Chondrocyte (in vitro differentiated cells): ENCODE measurements at regions not wholly inside any gene's neighbourhood (a gene's known extent, or its start where the extent isn't known, plus 50 kb on each side); places are given as distances from the start of the nearest gene placed in this dataset.

ENCODE experiments used
- DNase-seq: peaks from one replicate; pipeline ENCODE4 v3.0.0; 2021; ENCODE audit warnings: mixed read lengths, low spot score
- H3K27ac Mint-ChIP-seq: one replicate; pipeline ENCODE4 v1.8.0; 2021; ENCODE audit warnings: mild to moderate bottlenecking, moderate library complexity, mixed read lengths; ENCODE audit not compliant: unreplicated experiment
- H3K27me3 Mint-ChIP-seq: 2 replicates; pipeline ENCODE4 v1.8.0; 2021; ENCODE audit warnings: low read depth, mixed read lengths
- H3K36me3 Mint-ChIP-seq: 2 replicates; pipeline ENCODE4 v1.8.0; 2021; ENCODE audit warnings: low read depth, mixed read lengths
- H3K4me1 Mint-ChIP-seq: 2 replicates; pipeline ENCODE4 v1.8.0; 2021; ENCODE audit warnings: low read depth, mild to moderate bottlenecking, mixed read lengths
- H3K4me3 Mint-ChIP-seq: one replicate; pipeline ENCODE4 v1.8.0; 2021; ENCODE audit warnings: mild to moderate bottlenecking, moderate library complexity, mixed read lengths; ENCODE audit not compliant: unreplicated experiment
- H3K9me3 Mint-ChIP-seq: 2 replicates; pipeline ENCODE4 v1.8.0; 2021; ENCODE audit warnings: low read depth, mixed read lengths
- CTCF ChIP-seq: fragments of 200-600 bp; sonication (generic); IDR thresholded peaks from 2 replicates; pipeline ENCODE4 v1.5.0; 2021; ENCODE audit warnings: antibody characterized with exemption, mild to moderate bottlenecking, moderate library complexity

- Mint-ChIP-seq H3K36me3 (peaks cover 2% of the 10 kb centered on the region), H3K27ac (no peak overlapping the region), H3K9me3 (no peaks in the 10 kb centered on the region), H3K4me3 (no peak overlapping the region), H3K27me3 (no peaks in the 10 kb centered on the region), H3K4me1 (peaks cover 37% of the 10 kb centered on the region)
- DNase-seq, result no peak
- no peak for TF ChIP-seq CTCF
Observed at GRCh38 chr3:124295362-124295761, 303.4 kb upstream of the ROPN1 start.

- no peaks in the 10 kb centered on the region for H3K9me3 Mint-ChIP-seq
- no peak overlapping the region for H3K4me3 Mint-ChIP-seq
- peaks cover 37% of the 10 kb centered on the region for H3K4me1 Mint-ChIP-seq
- TF ChIP-seq CTCF, result no peak
- no peaks in the 10 kb centered on the region for H3K27me3 Mint-ChIP-seq
- H3K27ac Mint-ChIP-seq, result no peak overlapping the region
- peaks cover 2% of the 10 kb centered on the region for H3K36me3 Mint-ChIP-seq
- no peak for DNase-seq
Observed at GRCh38 chr3:124296406-124296805, 304.5 kb upstream of the ROPN1 start.

- no peak for DNase-seq
- Mint-ChIP-seq H3K4me3 (no peak overlapping the region), H3K4me1 (peaks cover 34% of the 10 kb centered on the region), H3K36me3 (peaks cover 2% of the 10 kb centered on the region), H3K27ac (no peak overlapping the region), H3K27me3 (no peaks in the 10 kb centered on the region), H3K9me3 (no peaks in the 10 kb centered on the region)
- TF ChIP-seq CTCF, result no peak
Observed at GRCh38 chr3:124297062-124297980, 305.4 kb upstream of the ROPN1 start.

GRCh38 chr3:124298301-124298700, 306.4 kb upstream of the ROPN1 start:
- no peaks in the 10 kb centered on the region for H3K9me3 Mint-ChIP-seq
- peaks cover 32% of the 10 kb centered on the region for H3K4me1 Mint-ChIP-seq
- TF ChIP-seq CTCF, result no peak
- H3K27ac Mint-ChIP-seq, result no peak overlapping the region
- H3K4me3 Mint-ChIP-seq, result no peak overlapping the region
- H3K36me3 Mint-ChIP-seq, result peaks cover 2% of the 10 kb centered on the region
- no peaks in the 10 kb centered on the region for H3K27me3 Mint-ChIP-seq
- DNase-seq, result no peak

- no peaks in the 10 kb centered on the region for H3K36me3 Mint-ChIP-seq
- H3K4me3 Mint-ChIP-seq, result no peak overlapping the region
- no peaks in the 10 kb centered on the region for H3K27me3 Mint-ChIP-seq
- no peak for DNase-seq
- peak overlapping the region; percentile 32 for H3K27ac Mint-ChIP-seq
- no peak for TF ChIP-seq CTCF
- peaks cover 27% of the 10 kb centered on the region for H3K4me1 Mint-ChIP-seq
- no peaks in the 10 kb centered on the region for H3K9me3 Mint-ChIP-seq
Observed at GRCh38 chr3:124298951-124299350, 307.0 kb upstream of the ROPN1 start.
